ENCODE measurements at regions not wholly inside any gene's neighbourhood (a gene's known extent, or its start where the extent isn't known, plus 50 kb on each side); places are given as distances from the start of the nearest gene placed in this dataset.

GRCh38 chr10:61084493-61084892, 140.5 kb upstream of the RHOBTB1 start:
- H3K27ac ChIP-seq: no peak overlapping the region
- ChIA-PET POLR2A (ENCODE audit: low non-redundant PET) (no interaction called here), CTCF (no interaction called here)
- no peak for TF ChIP-seq CTCF (conservative IDR thresholded peaks at IDR 0.05; ENCODE audit: low read depth)
- no peak for DNase-seq (ENCODE audit: low spot score)

DNA sequence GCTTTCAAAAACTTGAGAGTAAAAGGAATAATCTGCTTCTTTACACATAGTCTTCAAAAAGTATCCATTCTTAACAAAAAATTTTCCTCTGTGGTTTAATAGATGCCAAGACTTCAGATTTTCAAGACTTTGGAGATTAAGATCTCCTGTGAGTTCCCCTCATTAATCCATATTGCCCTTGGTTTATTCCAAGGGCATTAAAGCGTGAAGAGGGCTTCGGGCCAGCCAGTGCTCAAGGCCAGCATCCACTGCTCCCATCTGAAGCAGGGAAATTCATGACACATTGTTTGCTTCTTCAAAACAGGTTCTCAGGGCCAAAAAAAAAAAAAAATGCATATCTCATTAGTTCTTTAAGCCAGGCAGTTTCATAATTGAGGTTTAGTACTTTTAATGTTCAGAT, 137.3 kb upstream of the RHOBTB1 start:
- no peak for TF ChIP-seq CTCF (conservative IDR thresholded peaks at IDR 0.05; ENCODE audit: low read depth)
- ChIA-PET POLR2A (ENCODE audit: low non-redundant PET) (no interaction called here), CTCF (no interaction called here)
- H3K27ac ChIP-seq: no peak overlapping the region
- DNase-seq (ENCODE audit: low spot score): no peak

DNA sequence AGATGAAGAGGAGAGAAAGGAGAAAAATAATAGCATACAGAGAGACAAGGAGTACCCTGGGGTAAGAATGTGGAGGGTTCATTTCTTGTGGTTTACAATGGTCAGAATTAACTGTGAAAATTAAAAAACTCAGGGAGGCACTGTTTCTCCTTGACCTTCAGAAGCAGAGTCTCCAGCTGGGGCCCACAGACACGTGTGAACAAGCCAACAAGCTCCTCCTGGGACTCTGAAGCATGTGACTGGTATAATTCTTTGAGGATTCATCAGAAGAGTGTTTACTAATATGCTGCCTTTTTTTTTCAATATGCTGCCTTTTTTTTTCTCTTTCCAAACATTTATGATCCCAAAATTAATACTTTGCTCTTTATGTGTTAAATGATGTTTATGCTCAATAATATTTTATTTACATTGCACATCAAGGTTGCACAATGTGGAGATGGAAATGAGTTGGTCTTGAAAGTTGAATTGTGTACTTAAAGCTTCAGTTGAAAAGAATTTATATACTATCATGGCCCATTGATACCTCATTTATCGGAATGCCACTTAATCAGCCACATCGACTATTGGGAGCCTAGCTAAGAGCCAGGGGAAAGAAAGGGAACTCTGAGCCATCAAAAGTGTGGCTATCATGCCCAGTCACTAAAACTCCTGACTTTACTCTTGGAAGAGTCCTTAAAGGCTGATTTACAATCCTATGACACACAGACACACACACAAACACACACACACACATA, 134.7 kb upstream of the RHOBTB1 start:
- CTCF ChIA-PET: interaction anchor here (0.7 kb wide), 1 partner anchor 13 kb away, joined by 5 read pairs; no protein-coding TSS in a partner anchor
- POLR2A ChIA-PET (ENCODE audit: low non-redundant PET): no interaction called here
- H3K27ac ChIP-seq: no peak overlapping the region
- TF ChIP-seq CTCF (conservative IDR thresholded peaks at IDR 0.05; ENCODE audit: low read depth): no peak
- DNase-seq (ENCODE audit: low spot score): no peak

DNA sequence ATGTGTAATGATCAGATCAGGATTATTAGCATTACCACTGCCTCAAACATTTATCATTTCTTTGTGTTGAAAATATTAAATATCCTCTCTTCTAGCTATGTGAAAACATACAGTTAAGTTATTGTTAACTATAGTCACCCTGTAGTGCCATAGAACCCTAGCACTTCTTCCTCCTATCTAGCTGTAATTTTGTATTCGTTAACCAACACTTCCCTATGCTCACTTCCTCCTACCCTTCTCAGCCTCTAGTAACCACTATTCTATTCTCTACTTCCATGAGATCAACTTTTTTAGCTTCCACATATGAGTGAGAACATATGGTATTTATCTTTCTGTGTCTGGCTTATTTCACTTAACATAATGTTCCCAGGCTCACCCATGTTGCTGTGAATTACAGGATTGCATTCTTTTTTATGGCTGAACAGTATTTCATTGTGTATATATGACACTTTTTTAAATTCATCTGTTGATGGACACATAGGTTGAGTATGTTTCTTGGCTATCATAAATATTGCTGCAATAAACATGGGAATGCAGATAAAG, 132.7 kb upstream of the RHOBTB1 start:
- H3K27ac ChIP-seq: no peak overlapping the region
- DNase-seq (ENCODE audit: low spot score): no peak
- CTCF ChIA-PET: interaction anchor here (0.6 kb wide), 1 partner anchor 37 kb away, joined by 5 read pairs; no protein-coding TSS in a partner anchor
- no peak for TF ChIP-seq CTCF (conservative IDR thresholded peaks at IDR 0.05; ENCODE audit: low read depth)
- POLR2A ChIA-PET (ENCODE audit: low non-redundant PET): no interaction called here

GRCh38 chr10:61073391-61073790, 129.4 kb upstream of the RHOBTB1 start:
- POLR2A ChIA-PET (ENCODE audit: low non-redundant PET): no interaction called here
- H3K27ac ChIP-seq: no peak overlapping the region
- no peak for DNase-seq (ENCODE audit: low spot score)
- CTCF ChIA-PET: no interaction called here
- TF ChIP-seq CTCF (conservative IDR thresholded peaks at IDR 0.05; ENCODE audit: low read depth): no peak

GRCh38 chr10:61071580-61071979, 127.6 kb upstream of the RHOBTB1 start:
- H3K27ac ChIP-seq: no peak overlapping the region
- ChIA-PET CTCF (interaction anchor here (0.6 kb wide), 2 partner anchors 518 to 1070 kb away, joined by 3 to 4 read pairs; no protein-coding TSS in a partner anchor), POLR2A (ENCODE audit: low non-redundant PET) (no interaction called here)
- DNase-seq (ENCODE audit: low spot score): no peak
- no peak for TF ChIP-seq CTCF (conservative IDR thresholded peaks at IDR 0.05; ENCODE audit: low read depth)

Measured in RWPE1 (cell line).